SK-N-SH treated with all-trans-retinoic acid at 6 μM for 48 hours (cell line): ENCODE measurements at regions not wholly inside any gene's neighbourhood (a gene's known extent, or its start where the extent isn't known, plus 50 kb on each side); places are given as distances from the start of the nearest gene placed in this dataset.

Experiments
- ATAC-seq: fragments of 200-7000 bp; cut with Tn5 transposase; 3 replicates; pipeline ENCODE4 v1.9.1; 2020; ENCODE audit warnings: mild to moderate bottlenecking, moderate library complexity
- ARNTL ChIP-seq: fragments of 450-650 bp; formaldehyde crosslinking; IDR thresholded peaks from 2 replicates; pipeline ENCODE4 v1.5.0; 2020; ENCODE audit warnings: low read depth, mild to moderate bottlenecking, moderate library complexity, borderline replicate concordance
- BACH2 ChIP-seq: fragments of 250-450 bp; sonication (Bioruptor Pico); IDR thresholded peaks from 2 replicates; pipeline ENCODE4 v1.9.0; 2021; ENCODE audit warnings: mild to moderate bottlenecking, borderline replicate concordance
- CSDC2 ChIP-seq: fragments of 250-450 bp; sonication (Bioruptor Pico); IDR thresholded peaks from 2 replicates; pipeline ENCODE4 v1.5.0; 2020; ENCODE audit warnings: mild to moderate bottlenecking, moderate library complexity
- ESRRG ChIP-seq: fragments of 250-450 bp; sonication (Bioruptor Pico); IDR thresholded peaks from 2 replicates; pipeline ENCODE4 v1.6.1; 2021; ENCODE audit warnings: mild to moderate bottlenecking
- GLIS3 ChIP-seq: fragments of 250-450 bp; sonication (Bioruptor Pico); IDR thresholded peaks from 2 replicates; pipeline ENCODE4 v1.5.0; 2020; ENCODE audit warnings: mild to moderate bottlenecking, moderate library complexity
- OSR1 ChIP-seq: fragments of 250-450 bp; sonication (Bioruptor Pico); IDR thresholded peaks from 2 replicates; pipeline ENCODE4 v1.8.0; 2022; ENCODE audit warnings: moderate library complexity, mild to moderate bottlenecking, inconsistent platforms
- RARB ChIP-seq: fragments of 250-450 bp; sonication (Bioruptor Pico); IDR thresholded peaks from 2 replicates; pipeline ENCODE4 v1.8.0; 2021; ENCODE audit warnings: mild to moderate bottlenecking, moderate library complexity
- SNAI2 ChIP-seq: fragments of 250-450 bp; sonication (Bioruptor Pico); IDR thresholded peaks from 2 replicates; pipeline ENCODE4 v1.5.0; 2020; ENCODE audit warnings: mild to moderate bottlenecking, moderate library complexity
- TOX ChIP-seq: fragments of 250-450 bp; sonication (Bioruptor Pico); IDR thresholded peaks from 2 replicates; pipeline ENCODE4 v1.8.0; 2021; ENCODE audit warnings: mild to moderate bottlenecking, moderate library complexity, borderline replicate concordance
- ZC3H10 ChIP-seq: fragments of 250-450 bp; sonication (Bioruptor Pico); IDR thresholded peaks from 2 replicates; pipeline ENCODE4 v1.5.1; 2021; ENCODE audit warnings: mild to moderate bottlenecking, moderate library complexity
- ZFP3 ChIP-seq: fragments of 250-450 bp; sonication (Bioruptor Pico); IDR thresholded peaks from 2 replicates; pipeline ENCODE4 v1.5.0; 2020; ENCODE audit warnings: mild to moderate bottlenecking, moderate library complexity
- ZFP30 ChIP-seq: fragments of 450-650 bp; formaldehyde crosslinking; IDR thresholded peaks from 2 replicates; pipeline ENCODE4 v1.5.0; 2022; ENCODE audit warnings: mild to moderate bottlenecking, moderate library complexity
- ZNF565 ChIP-seq: fragments of 450-650 bp; formaldehyde crosslinking; conservative IDR thresholded peaks from 2 replicates; pipeline ENCODE4 v1.5.0; 2020; ENCODE audit warnings: low read depth, mild to moderate bottlenecking, moderate library complexity
- ZNF70 ChIP-seq: fragments of 450-650 bp; formaldehyde crosslinking; IDR thresholded peaks from 2 replicates; pipeline ENCODE4 v1.5.0; 2020; ENCODE audit warnings: mild to moderate bottlenecking, moderate library complexity
- ZNF8 ChIP-seq: fragments of 450-650 bp; formaldehyde crosslinking; IDR thresholded peaks from 2 replicates; pipeline ENCODE4 v1.5.0; 2020; ENCODE audit warnings: mild to moderate bottlenecking, moderate library complexity
- TF ChIP-seq, protein P1 (sequence below): fragments of 250-450 bp; sonication (Bioruptor Pico); IDR thresholded peaks from 2 replicates; pipeline ENCODE4 v1.5.0; 2020; ENCODE audit warnings: mild to moderate bottlenecking, moderate library complexity
- TF ChIP-seq, protein P2 (sequence below): fragments of 250-450 bp; sonication (Bioruptor Pico); IDR thresholded peaks from 2 replicates; pipeline ENCODE4 v1.5.1; 2020; ENCODE audit warnings: low read depth, mild to moderate bottlenecking, moderate library complexity
- TF ChIP-seq, protein P3 (sequence below): fragments of 250-450 bp; sonication (Bioruptor Pico); IDR thresholded peaks from 2 replicates; pipeline ENCODE4 v1.8.0; 2021; ENCODE audit warnings: low read depth, mild to moderate bottlenecking, moderate library complexity, borderline replicate concordance
- TF ChIP-seq, protein P4 (sequence below): fragments of 250-450 bp; sonication (Bioruptor Pico); IDR thresholded peaks from 2 replicates; pipeline ENCODE4 v1.8.0; 2020; ENCODE audit warnings: mild to moderate bottlenecking, moderate library complexity, borderline replicate concordance

DNA sequence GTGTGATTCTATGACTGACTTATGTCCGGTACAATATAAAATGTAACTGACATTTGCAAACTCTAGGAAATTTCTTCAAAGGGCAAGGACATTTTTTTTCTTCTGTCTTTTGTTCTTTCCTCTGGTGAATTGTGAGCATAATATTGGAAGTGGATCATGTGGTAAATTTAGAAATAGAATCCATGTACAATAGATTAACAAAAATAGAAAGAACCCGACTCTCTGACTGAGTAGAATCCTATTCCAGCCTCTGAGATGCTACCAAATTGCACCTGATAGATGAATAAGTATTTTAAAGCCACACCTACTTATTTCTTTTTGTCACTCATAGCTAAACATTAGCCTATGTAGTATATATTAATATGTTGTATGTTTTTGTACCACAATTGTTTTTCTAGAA lies 860.3 kb downstream of the LUZP2 start:
- no peak for TF ChIP-seq CSDC2 (CRISPR knock-in tag)
- no peak for TF ChIP-seq ZNF8 (CRISPR knock-in tag)
- no peak for TF ChIP-seq ZNF70 (CRISPR knock-in tag)
- TF ChIP-seq, protein P1, sequence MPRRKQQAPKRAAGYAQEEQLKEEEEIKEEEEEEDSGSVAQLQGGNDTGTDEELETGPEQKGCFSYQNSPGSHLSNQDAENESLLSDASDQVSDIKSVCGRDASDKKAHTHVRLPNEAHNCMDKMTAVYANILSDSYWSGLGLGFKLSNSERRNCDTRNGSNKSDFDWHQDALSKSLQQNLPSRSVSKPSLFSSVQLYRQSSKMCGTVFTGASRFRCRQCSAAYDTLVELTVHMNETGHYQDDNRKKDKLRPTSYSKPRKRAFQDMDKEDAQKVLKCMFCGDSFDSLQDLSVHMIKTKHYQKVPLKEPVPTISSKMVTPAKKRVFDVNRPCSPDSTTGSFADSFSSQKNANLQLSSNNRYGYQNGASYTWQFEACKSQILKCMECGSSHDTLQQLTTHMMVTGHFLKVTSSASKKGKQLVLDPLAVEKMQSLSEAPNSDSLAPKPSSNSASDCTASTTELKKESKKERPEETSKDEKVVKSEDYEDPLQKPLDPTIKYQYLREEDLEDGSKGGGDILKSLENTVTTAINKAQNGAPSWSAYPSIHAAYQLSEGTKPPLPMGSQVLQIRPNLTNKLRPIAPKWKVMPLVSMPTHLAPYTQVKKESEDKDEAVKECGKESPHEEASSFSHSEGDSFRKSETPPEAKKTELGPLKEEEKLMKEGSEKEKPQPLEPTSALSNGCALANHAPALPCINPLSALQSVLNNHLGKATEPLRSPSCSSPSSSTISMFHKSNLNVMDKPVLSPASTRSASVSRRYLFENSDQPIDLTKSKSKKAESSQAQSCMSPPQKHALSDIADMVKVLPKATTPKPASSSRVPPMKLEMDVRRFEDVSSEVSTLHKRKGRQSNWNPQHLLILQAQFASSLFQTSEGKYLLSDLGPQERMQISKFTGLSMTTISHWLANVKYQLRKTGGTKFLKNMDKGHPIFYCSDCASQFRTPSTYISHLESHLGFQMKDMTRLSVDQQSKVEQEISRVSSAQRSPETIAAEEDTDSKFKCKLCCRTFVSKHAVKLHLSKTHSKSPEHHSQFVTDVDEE (CRISPR knock-in tag), result no peak
- no peak for TF ChIP-seq ESRRG
- no peak for TF ChIP-seq TOX
- TF ChIP-seq GLIS3 (CRISPR knock-in tag), result no peak
- TF ChIP-seq, protein P2, sequence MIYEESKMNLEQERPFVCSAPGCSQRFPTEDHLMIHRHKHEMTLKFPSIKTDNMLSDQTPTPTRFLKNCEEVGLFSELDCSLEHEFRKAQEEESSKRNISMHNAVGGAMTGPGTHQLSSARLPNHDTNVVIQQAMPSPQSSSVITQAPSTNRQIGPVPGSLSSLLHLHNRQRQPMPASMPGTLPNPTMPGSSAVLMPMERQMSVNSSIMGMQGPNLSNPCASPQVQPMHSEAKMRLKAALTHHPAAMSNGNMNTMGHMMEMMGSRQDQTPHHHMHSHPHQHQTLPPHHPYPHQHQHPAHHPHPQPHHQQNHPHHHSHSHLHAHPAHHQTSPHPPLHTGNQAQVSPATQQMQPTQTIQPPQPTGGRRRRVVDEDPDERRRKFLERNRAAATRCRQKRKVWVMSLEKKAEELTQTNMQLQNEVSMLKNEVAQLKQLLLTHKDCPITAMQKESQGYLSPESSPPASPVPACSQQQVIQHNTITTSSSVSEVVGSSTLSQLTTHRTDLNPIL (CRISPR knock-in tag), result no peak
- no peak for ATAC-seq

DNA sequence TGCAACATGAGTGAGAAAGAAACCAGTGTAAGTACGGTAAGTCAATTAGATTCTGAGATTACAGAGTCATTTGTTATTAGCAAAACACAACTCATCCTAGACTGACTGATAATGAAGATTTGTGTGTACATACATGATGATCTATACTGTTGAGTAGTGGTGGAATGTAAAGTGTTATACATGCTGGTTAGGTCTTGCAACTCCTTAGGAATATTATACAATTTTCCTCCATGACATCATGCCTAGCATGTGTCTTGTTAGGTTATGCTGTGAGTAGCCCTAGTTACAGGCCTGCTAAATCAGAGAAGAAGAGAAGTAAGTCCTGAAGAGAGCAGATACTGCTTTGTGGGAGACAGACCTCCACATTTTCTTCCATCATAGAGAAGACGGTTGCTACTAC lies 880.6 kb downstream of the LUZP2 start:
- TF ChIP-seq, protein P2 (CRISPR knock-in tag), result no peak
- TF ChIP-seq ZFP3 (CRISPR knock-in tag) (no peak), ZC3H10 (CRISPR knock-in tag) (no peak), ZFP30 (no peak), OSR1 (CRISPR knock-in tag) (no peak), ARNTL (no peak)
- TF ChIP-seq, protein P1 (CRISPR knock-in tag), result no peak
- no peak for ATAC-seq

DNA sequence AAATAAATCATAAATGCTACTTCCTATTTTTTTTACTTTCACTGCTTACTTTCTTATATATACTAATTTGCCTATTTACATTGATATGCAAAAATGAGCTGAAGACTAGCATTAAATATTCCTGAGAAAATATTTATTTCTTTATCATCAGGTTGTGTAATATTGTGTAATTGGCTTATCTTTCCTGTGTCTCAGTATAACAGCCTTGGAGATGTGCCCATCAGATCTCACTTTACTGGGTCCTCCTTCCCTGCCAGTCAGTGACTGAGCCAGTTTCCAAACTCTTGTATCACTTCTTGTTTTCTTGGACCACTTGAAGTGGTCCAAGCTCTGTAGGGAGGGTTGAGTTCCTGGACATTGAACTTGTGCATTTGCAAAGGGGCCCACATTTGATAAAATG lies 900.0 kb downstream of the LUZP2 start:
- TF ChIP-seq BACH2 (CRISPR knock-in tag) (no peak), SNAI2 (no peak), ARNTL (no peak), RARB (no peak), CSDC2 (CRISPR knock-in tag) (no peak), OSR1 (CRISPR knock-in tag) (no peak), ZNF565 (CRISPR knock-in tag) (no peak), ZNF70 (CRISPR knock-in tag) (no peak), TOX (no peak), ZNF8 (CRISPR knock-in tag) (no peak)
- TF ChIP-seq, protein P1 (CRISPR knock-in tag), result no peak
- TF ChIP-seq, protein P2 (CRISPR knock-in tag), result no peak
- TF ChIP-seq, protein P3, sequence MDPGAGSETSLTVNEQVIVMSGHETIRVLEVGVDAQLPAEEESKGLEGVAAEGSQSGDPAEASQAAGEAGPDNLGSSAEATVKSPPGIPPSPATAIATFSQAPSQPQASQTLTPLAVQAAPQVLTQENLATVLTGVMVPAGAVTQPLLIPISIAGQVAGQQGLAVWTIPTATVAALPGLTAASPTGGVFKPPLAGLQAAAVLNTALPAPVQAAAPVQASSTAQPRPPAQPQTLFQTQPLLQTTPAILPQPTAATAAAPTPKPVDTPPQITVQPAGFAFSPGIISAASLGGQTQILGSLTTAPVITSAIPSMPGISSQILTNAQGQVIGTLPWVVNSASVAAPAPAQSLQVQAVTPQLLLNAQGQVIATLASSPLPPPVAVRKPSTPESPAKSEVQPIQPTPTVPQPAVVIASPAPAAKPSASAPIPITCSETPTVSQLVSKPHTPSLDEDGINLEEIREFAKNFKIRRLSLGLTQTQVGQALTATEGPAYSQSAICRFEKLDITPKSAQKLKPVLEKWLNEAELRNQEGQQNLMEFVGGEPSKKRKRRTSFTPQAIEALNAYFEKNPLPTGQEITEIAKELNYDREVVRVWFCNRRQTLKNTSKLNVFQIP, result no peak
- TF ChIP-seq, protein P4, sequence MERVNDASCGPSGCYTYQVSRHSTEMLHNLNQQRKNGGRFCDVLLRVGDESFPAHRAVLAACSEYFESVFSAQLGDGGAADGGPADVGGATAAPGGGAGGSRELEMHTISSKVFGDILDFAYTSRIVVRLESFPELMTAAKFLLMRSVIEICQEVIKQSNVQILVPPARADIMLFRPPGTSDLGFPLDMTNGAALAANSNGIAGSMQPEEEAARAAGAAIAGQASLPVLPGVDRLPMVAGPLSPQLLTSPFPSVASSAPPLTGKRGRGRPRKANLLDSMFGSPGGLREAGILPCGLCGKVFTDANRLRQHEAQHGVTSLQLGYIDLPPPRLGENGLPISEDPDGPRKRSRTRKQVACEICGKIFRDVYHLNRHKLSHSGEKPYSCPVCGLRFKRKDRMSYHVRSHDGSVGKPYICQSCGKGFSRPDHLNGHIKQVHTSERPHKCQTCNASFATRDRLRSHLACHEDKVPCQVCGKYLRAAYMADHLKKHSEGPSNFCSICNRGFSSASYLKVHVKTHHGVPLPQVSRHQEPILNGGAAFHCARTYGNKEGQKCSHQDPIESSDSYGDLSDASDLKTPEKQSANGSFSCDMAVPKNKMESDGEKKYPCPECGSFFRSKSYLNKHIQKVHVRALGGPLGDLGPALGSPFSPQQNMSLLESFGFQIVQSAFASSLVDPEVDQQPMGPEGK, result no peak

More for the DNA sequence above, 900.0 kb downstream of the LUZP2 start:
- no peak for ATAC-seq
